Coronary artery (tissue), 2 donors: ENCODE measurements at regions not wholly inside any gene's neighbourhood (a gene's known extent, or its start where the extent isn't known, plus 50 kb on each side); places are given as distances from the start of the nearest gene placed in this dataset.

Source experiments
- DNase-seq: peaks from one replicate; pipeline ENCODE4 v3.0.0-alpha.2; 2017; ENCODE audit warnings: low spot score
- H3K27ac ChIP-seq, 2 donors: fragments of 200-600 bp; sonication (generic); one replicate each; pipeline ENCODE4 v1.5.1; 2016 to 2019
- H3K4me3 ChIP-seq: fragments of 200-600 bp; sonication (generic); 2 replicates; pipeline ENCODE4 v1.5.1; 2016; ENCODE audit warnings: mild to moderate bottlenecking, moderate library complexity
- TF ChIP-seq, protein P1 (sequence below): fragments of 200-600 bp; sonication (generic); IDR thresholded peaks from one replicate; pipeline ENCODE4 v1.5.1; 2019; ENCODE audit warnings: antibody characterized with exemption

DNA sequence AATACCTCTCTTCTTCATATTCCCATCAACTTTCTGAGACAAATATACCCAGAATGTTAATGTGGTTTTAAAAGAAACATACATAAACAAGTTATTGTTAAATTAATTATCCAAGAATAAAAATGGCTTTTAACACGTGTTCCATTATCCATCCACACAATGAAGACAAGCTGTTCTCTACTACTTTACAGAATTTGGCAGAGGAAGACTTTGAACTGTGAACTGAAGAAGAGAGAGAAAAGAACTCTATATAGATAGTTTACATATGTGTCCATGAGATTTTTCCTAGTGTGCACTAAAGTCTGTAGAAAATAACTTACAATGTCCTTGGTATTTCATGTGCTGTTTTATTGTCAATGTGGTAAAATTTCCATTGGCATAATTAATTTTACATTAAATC, 207.0 kb upstream of the COL3A1 start:
- DNase-seq, result no peak
- no peak overlapping the region for H3K4me3 ChIP-seq
- TF ChIP-seq, protein P1, sequence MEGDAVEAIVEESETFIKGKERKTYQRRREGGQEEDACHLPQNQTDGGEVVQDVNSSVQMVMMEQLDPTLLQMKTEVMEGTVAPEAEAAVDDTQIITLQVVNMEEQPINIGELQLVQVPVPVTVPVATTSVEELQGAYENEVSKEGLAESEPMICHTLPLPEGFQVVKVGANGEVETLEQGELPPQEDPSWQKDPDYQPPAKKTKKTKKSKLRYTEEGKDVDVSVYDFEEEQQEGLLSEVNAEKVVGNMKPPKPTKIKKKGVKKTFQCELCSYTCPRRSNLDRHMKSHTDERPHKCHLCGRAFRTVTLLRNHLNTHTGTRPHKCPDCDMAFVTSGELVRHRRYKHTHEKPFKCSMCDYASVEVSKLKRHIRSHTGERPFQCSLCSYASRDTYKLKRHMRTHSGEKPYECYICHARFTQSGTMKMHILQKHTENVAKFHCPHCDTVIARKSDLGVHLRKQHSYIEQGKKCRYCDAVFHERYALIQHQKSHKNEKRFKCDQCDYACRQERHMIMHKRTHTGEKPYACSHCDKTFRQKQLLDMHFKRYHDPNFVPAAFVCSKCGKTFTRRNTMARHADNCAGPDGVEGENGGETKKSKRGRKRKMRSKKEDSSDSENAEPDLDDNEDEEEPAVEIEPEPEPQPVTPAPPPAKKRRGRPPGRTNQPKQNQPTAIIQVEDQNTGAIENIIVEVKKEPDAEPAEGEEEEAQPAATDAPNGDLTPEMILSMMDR, result no peak
- no peak overlapping the region for H3K27ac ChIP-seq

DNA sequence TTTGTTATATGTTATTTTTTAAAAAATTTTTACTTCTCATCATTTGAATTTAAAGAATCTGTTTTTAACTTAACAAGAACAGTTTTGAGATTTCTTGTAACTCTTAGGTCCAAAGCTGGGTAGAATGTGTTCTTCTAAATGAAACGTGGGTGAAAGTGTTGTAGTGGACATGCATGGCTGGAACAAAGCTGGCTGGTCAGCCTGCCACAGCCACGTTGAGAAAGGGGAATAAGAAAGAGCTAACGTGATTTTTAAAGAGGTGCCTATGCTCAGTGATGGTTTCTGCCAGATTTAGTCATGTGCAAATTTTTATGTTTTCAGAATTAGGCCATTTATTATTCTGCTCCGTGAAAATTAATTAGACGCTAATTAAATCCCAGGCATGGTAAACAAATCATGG, 203.9 kb upstream of the COL3A1 start:
- no peak overlapping the region for H3K27ac ChIP-seq
- H3K4me3 ChIP-seq, result no peak overlapping the region
- DNase-seq, result no peak
- TF ChIP-seq, protein P1, result no peak

DNA sequence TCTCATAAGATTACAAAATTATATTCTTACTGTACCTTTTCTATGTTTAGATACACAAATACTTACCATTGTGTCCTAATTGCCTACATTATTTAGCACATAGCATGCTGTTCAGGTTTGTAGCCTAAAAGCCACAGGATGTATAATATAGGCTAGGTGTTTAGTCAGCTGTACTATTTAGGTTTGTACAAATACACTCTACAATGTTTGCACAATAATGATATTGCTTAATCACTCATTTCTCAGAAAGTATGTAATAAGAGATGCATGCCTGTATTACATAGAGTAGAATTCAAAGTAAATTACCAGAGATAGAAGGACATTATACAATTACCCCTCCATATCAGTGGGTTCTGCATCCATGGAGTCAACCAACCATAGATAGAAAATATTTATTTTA, 201.1 kb upstream of the COL3A1 start:
- Histone ChIP-seq H3K4me3 (no peak overlapping the region), H3K27ac (no peak overlapping the region)
- no peak for DNase-seq
- TF ChIP-seq, protein P1, result no peak

DNA sequence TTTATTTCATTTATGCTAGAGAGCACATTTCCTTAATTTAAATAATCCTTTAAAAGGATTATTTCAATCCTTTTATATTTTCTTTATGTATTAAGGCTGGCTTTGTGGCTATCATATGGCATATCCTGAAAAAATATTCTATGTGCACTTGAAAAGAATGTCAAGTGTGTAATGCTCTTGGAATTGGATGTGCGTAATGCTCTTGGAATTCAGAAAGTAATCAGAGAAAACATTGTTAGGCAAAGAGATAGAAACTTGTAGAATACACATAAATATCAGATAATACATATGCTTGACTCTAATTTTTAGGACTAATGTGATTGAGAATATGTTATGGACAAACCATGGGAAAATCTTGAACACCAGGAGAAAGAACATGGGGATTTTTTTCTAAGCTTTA, 197.5 kb upstream of the COL3A1 start:
- no peak for DNase-seq
- no peak overlapping the region for H3K27ac ChIP-seq
- TF ChIP-seq, protein P1, result no peak
- no peak overlapping the region for H3K4me3 ChIP-seq

DNA sequence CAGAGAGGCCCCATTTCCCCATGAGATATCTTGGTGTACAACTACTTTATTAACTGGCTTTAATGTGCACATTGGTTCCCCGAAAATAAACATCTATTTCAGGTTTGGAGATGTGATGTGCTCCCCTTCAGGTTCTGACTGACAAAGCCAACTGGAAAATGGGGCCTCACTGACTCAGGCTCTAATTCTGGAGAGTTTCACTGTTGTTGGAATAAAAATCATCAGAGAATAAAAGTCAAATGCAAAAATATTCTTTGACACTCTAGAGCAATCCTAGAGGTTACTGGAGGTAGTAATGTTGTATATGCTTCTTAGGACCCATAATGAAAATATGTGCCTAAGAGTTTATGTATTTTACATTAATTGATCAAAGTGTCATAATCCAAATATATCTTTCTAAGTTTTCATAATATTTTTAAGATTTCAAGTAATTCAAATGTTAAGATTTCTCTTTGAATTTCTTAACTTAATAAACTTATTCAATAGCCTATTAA, 189.9 kb upstream of the COL3A1 start:
- DNase-seq, result no peak
- H3K27ac ChIP-seq, result no peak overlapping the region
- TF ChIP-seq, protein P1, result no peak
- H3K4me3 ChIP-seq, result no peak overlapping the region

DNA sequence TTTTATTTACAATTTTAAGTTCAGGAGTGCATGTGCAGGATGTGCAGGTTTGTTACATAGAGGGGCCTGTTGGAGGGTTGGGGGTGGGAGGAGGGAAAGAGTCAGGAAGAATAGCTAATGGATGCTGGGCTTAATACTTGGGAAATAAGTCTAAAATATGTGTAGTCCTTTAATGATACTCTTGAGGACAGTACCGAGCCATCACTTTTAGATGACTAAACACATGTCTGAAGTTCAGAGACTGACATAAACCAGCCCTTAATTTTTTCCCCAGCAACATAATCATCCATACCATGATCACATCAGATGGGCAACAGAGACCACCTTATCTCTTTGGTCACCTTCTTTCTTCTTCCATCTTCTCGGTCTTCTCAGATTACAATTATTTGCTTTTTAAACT, 189.1 kb upstream of the COL3A1 start:
- TF ChIP-seq, protein P1, result no peak
- Histone ChIP-seq H3K27ac (no peak overlapping the region), H3K4me3 (no peak overlapping the region)
- DNase-seq, result no peak

DNA sequence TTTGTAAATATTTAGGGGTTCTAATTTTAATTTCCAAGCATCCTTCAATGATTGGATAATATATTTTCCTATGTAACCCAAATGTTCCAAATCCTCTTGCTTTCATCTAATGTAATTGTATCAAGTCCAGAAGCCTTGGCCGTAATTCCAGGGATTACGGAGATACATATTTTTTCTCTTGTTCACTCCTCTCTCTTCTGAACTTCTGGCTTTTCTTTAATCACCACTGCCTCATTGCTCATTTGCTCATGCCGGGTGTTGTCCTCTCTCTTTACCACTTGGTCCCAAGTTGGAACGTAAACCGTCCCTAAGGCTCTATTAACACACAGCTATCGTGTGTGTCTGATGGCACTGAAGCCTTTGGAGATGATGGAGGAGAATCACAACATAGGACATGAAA, 188.7 kb upstream of the COL3A1 start:
- TF ChIP-seq, protein P1, result no peak
- peak overlapping the region; percentile 60 to 84 for H3K27ac ChIP-seq
- no peak overlapping the region for H3K4me3 ChIP-seq

More for the DNA sequence above, 188.7 kb upstream of the COL3A1 start:
- DNase-seq, result no peak
